ENCODE measurements at regions not wholly inside any gene's neighbourhood (a gene's known extent, or its start where the extent isn't known, plus 50 kb on each side); places are given as distances from the start of the nearest gene placed in this dataset.

- H3K4me3 Mint-ChIP-seq = no peak overlapping the region
- no peaks in the 10 kb centered on the region for H3K36me3 Mint-ChIP-seq
- H3K4me1 Mint-ChIP-seq = no peaks in the 10 kb centered on the region
- H3K27ac Mint-ChIP-seq = no peak overlapping the region
- no peak for ATAC-seq
- H3K9me3 Mint-ChIP-seq = no peaks in the 10 kb centered on the region
- no peaks in the 10 kb centered on the region for H3K27me3 Mint-ChIP-seq
Measured at GRCh38 chr12:87813476-87814234, 215.5 kb downstream of the C12orf50 start.

DNA sequence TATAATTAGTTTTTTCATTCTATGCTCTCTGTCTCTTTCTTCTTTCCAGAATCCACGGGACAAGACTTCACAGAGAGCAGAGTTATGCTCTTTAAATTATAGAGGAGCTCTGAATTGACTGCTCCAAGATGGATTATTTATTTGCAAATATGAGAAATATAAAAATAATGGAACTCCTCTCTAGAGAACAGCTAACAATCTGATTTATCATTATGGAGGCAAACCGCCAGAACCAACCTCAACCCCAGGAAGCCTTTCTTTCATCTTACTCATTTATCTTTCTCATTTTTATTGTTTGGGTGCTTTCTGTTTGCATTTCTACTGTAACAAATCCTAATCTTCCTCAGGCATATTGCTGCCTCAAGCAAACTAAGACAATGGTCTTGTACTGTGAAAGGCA, 216.5 kb downstream of the C12orf50 start:
- ATAC-seq = no peak
- H3K9me3 Mint-ChIP-seq = no peaks in the 10 kb centered on the region
- H3K27ac Mint-ChIP-seq = no peak overlapping the region
- H3K27me3 Mint-ChIP-seq = no peaks in the 10 kb centered on the region
- H3K36me3 Mint-ChIP-seq = no peaks in the 10 kb centered on the region
- no peaks in the 10 kb centered on the region for H3K4me1 Mint-ChIP-seq
- no peak overlapping the region for H3K4me3 Mint-ChIP-seq

- Mint-ChIP-seq H3K9me3 (no peaks in the 10 kb centered on the region), H3K4me3 (no peak overlapping the region), H3K27ac (no peak overlapping the region), H3K36me3 (no peaks in the 10 kb centered on the region), H3K27me3 (no peaks in the 10 kb centered on the region), H3K4me1 (no peaks in the 10 kb centered on the region)
- no peak for ATAC-seq
Measured at GRCh38 chr12:87812030-87812429, 217.2 kb downstream of the C12orf50 start.

GRCh38 chr12:87809916-87810315, 219.3 kb downstream of the C12orf50 start:
- Mint-ChIP-seq H3K4me1 (no peaks in the 10 kb centered on the region), H3K27ac (no peak overlapping the region), H3K4me3 (no peak overlapping the region), H3K9me3 (no peaks in the 10 kb centered on the region), H3K27me3 (no peaks in the 10 kb centered on the region), H3K36me3 (no peaks in the 10 kb centered on the region)
- ATAC-seq = no peak

DNA sequence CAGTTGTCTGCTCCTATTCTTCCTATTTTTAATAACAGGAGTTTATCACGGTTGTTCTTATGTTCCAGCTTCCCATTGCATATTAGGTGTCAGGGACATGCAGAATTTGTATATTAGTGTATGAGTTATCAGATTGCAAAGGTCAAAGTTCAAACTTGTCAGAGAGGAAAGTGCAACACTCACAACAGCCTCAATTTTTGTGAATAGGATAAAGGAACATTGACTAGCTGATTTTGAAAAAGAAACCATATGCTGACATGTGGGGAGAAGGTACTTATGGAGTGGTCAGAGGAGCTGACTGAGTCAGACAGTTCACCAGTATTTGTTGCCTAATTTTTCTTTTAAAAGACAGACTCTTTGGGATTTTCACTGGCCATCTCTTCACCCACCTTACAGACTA, 222.1 kb downstream of the C12orf50 start:
- Mint-ChIP-seq H3K36me3 (no peaks in the 10 kb centered on the region), H3K4me1 (no peaks in the 10 kb centered on the region), H3K9me3 (no peaks in the 10 kb centered on the region), H3K4me3 (no peak overlapping the region), H3K27me3 (no peaks in the 10 kb centered on the region), H3K27ac (no peak overlapping the region)
- ATAC-seq = no peak

DNA sequence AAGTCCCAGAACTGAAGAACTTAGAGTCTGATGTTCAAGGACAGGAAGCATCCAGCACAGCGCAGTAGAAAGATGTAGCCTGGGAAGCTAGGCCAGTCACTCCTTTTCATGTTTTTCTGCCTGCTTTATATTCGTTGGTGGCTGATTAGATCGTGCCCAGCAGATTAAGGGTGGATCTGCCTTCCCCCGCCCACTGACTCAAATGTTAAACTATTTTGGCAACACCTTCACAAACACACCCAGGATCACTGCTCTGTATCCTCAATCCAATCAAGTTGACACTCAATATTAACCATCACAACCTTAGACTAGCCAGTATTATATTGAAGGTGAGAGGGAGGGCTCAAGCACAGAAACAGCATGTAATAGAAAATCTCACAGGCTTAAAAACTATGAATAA, 222.9 kb downstream of the C12orf50 start:
- Mint-ChIP-seq H3K36me3 (no peaks in the 10 kb centered on the region), H3K4me1 (no peaks in the 10 kb centered on the region), H3K4me3 (no peak overlapping the region), H3K27me3 (no peaks in the 10 kb centered on the region), H3K9me3 (no peaks in the 10 kb centered on the region), H3K27ac (no peak overlapping the region)
- ATAC-seq = no peak

- Mint-ChIP-seq H3K36me3 (no peaks in the 10 kb centered on the region), H3K4me3 (no peak overlapping the region), H3K27ac (no peak overlapping the region), H3K9me3 (no peaks in the 10 kb centered on the region), H3K27me3 (no peaks in the 10 kb centered on the region), H3K4me1 (no peaks in the 10 kb centered on the region)
- no peak for ATAC-seq
Measured at GRCh38 chr12:87804386-87804785, 224.8 kb downstream of the C12orf50 start.

DNA sequence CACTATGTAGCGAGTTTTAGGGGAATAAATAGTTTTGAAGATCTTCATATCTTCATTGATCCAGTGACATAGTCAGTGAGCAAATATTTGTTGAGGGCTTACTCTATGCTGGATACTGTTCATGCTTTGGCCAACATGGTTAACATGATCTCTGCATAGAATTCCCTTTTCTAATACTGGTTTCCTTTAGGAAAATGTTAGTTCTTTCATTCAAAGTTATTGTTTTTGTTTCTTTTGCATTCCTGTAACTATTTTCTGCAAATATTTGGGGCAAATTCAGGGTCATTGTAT, 226.5 kb downstream of the C12orf50 start:
- H3K4me3 Mint-ChIP-seq = no peak overlapping the region
- H3K9me3 Mint-ChIP-seq = no peaks in the 10 kb centered on the region
- no peaks in the 10 kb centered on the region for H3K4me1 Mint-ChIP-seq
- H3K27ac Mint-ChIP-seq = no peak overlapping the region
- no peaks in the 10 kb centered on the region for H3K36me3 Mint-ChIP-seq
- H3K27me3 Mint-ChIP-seq = no peaks in the 10 kb centered on the region
- no peak for ATAC-seq

DNA sequence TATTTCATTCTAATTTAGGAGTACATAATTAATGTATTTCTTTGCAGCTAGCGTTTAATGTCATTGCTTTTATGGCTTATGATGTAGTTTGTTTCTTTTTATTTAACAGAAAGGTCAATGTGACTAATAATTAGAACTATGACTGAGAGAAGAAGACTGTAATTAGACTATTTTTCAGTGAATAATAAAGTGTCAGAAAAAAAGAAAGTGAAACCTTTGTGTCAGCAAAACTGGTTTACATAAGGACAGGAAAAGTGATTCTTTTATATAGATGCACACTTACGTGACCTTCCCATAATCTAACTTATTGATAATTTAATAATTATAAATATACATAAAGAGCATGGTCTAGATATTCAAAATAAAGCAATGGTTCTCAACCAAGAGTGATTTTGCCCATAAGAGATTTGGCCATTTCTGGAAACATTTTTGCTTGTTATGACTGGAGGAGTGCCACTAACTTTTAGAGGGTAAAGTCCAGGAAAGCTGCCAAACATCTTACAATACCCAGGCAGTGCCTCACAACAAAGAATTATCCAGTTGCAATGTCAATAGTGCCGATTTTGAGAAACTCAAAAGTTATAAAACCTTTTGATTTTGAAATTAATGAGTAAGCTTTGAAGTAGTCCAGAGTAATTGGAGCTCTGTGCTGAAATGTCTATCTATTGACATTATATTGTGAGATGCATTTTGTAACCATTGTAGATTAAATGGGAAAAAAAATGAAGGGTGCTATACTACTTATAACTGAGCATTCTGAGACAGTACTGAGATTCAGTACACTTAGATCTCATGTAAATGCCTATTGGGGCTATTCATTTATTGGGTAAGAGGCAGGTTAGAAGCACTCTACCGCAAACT, 227.1 kb downstream of the C12orf50 start:
- no peaks in the 10 kb centered on the region for H3K36me3 Mint-ChIP-seq
- no peaks in the 10 kb centered on the region for H3K27me3 Mint-ChIP-seq
- H3K27ac Mint-ChIP-seq = no peak overlapping the region
- ATAC-seq = no peak
- H3K9me3 Mint-ChIP-seq = no peaks in the 10 kb centered on the region
- H3K4me3 Mint-ChIP-seq = no peak overlapping the region
- no peaks in the 10 kb centered on the region for H3K4me1 Mint-ChIP-seq

DNA sequence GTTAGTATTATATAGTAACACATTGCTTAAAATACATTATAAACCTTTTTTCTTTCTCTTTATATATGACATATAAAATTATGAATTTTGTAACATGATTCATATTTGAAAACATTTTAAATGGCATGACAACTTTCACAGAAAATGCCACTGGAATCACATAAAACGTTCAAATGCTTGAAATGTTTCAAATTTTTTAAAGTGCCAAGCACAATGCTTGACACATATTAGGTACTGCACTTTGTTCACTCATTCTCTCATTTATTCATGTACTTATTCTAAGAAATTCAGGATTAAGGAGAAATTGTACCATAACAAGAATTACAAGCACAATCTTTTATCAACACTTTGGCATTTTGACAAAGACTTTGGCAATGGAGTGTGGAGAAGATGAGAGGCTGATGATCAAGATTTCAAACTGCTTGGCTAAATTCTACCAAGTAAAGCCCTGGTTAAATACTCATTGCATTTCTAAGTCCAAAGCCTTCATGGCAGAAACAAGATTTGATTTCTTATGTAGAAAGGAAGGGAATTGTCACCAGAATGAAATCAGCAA, 232.2 kb downstream of the C12orf50 start:
- no peak overlapping the region for H3K4me3 Mint-ChIP-seq
- no peaks in the 10 kb centered on the region for H3K27me3 Mint-ChIP-seq
- no peak overlapping the region for H3K27ac Mint-ChIP-seq
- no peaks in the 10 kb centered on the region for H3K9me3 Mint-ChIP-seq
- no peak for ATAC-seq
- H3K4me1 Mint-ChIP-seq = no peaks in the 10 kb centered on the region
- no peaks in the 10 kb centered on the region for H3K36me3 Mint-ChIP-seq

DNA sequence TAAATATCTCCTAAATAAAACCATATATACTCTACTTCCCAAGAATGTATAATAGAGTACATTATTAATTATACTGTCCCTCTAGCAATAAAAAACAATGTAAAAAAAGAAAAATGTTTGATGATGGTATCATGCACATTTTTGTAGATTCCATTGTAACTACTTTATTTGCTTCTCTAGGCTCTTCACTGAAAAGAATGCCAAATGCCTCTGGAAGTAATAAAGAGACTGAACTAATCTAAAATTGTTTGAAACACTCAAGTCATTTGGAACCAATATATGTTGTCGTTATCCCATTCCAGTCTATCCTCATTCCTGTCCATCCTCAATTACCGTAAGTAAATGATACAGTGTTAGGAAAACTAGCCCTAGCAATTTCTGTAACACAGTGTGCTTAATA, 233.6 kb downstream of the C12orf50 start:
- H3K9me3 Mint-ChIP-seq = no peaks in the 10 kb centered on the region
- H3K27ac Mint-ChIP-seq = no peak overlapping the region
- ATAC-seq = no peak
- no peaks in the 10 kb centered on the region for H3K36me3 Mint-ChIP-seq
- H3K27me3 Mint-ChIP-seq = no peaks in the 10 kb centered on the region
- no peak overlapping the region for H3K4me3 Mint-ChIP-seq
- no peaks in the 10 kb centered on the region for H3K4me1 Mint-ChIP-seq

DNA sequence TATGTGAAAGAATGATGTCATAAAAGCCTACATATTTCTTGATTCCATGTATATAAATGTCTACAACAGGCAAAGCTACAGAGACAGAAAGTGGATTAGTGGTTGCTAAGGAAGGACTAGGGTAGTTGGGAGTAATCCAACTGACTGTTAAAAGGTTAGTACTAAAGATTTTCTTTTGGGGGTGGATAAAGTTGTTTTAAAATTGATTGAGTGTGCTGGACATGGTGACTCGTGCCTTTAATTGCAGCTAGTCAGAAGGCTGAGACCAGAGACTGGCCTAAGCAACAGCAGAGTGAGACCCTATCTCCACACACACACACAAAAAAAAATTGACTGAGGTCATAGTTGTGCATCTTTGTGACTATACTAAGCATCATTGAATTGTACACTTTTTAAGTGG, 234.3 kb downstream of the C12orf50 start:
- ATAC-seq = no peak
- H3K36me3 Mint-ChIP-seq = no peaks in the 10 kb centered on the region
- no peak overlapping the region for H3K27ac Mint-ChIP-seq
- H3K4me1 Mint-ChIP-seq = no peaks in the 10 kb centered on the region
- no peak overlapping the region for H3K4me3 Mint-ChIP-seq
- H3K27me3 Mint-ChIP-seq = no peaks in the 10 kb centered on the region
- no peaks in the 10 kb centered on the region for H3K9me3 Mint-ChIP-seq

- no peak for ATAC-seq
- no peak overlapping the region for H3K27ac Mint-ChIP-seq
- H3K36me3 Mint-ChIP-seq = no peaks in the 10 kb centered on the region
- no peaks in the 10 kb centered on the region for H3K4me1 Mint-ChIP-seq
- H3K4me3 Mint-ChIP-seq = no peak overlapping the region
- H3K9me3 Mint-ChIP-seq = no peaks in the 10 kb centered on the region
- no peaks in the 10 kb centered on the region for H3K27me3 Mint-ChIP-seq
Measured at GRCh38 chr12:87793131-87793530, 236.1 kb downstream of the C12orf50 start.

- no peaks in the 10 kb centered on the region for H3K36me3 Mint-ChIP-seq
- H3K4me3 Mint-ChIP-seq = no peak overlapping the region
- no peak for ATAC-seq
- H3K27me3 Mint-ChIP-seq = no peaks in the 10 kb centered on the region
- H3K4me1 Mint-ChIP-seq = no peaks in the 10 kb centered on the region
- H3K9me3 Mint-ChIP-seq = no peaks in the 10 kb centered on the region
- no peak overlapping the region for H3K27ac Mint-ChIP-seq
Measured at GRCh38 chr12:87784350-87784749, 244.9 kb downstream of the C12orf50 start.

GRCh38 chr12:87783467-87783866, 245.7 kb downstream of the C12orf50 start:
- Mint-ChIP-seq H3K4me3 (no peak overlapping the region), H3K9me3 (peaks cover 3% of the 10 kb centered on the region), H3K36me3 (no peaks in the 10 kb centered on the region), H3K27ac (no peak overlapping the region), H3K27me3 (no peaks in the 10 kb centered on the region), H3K4me1 (no peaks in the 10 kb centered on the region)
- ATAC-seq = no peak

GRCh38 chr12:87782838-87783237, 246.4 kb downstream of the C12orf50 start:
- no peak overlapping the region for H3K4me3 Mint-ChIP-seq
- H3K4me1 Mint-ChIP-seq = no peaks in the 10 kb centered on the region
- ATAC-seq = no peak
- H3K36me3 Mint-ChIP-seq = no peaks in the 10 kb centered on the region
- H3K9me3 Mint-ChIP-seq = peaks cover 3% of the 10 kb centered on the region
- no peak overlapping the region for H3K27ac Mint-ChIP-seq
- no peaks in the 10 kb centered on the region for H3K27me3 Mint-ChIP-seq
